Parathyroid adenoma (tissue), 2 donors: ENCODE measurements at regions not wholly inside any gene's neighbourhood (a gene's known extent, or its start where the extent isn't known, plus 50 kb on each side); places are given as distances from the start of the nearest gene placed in this dataset.

Source experiments
- H2AFZ ChIP-seq: fragments of 300-600 bp; sonication (generic); one replicate; pipeline ENCODE4 v1.7.0; 2017; ENCODE audit warnings: antibody characterized with exemption, mild to moderate bottlenecking
- H3K27ac ChIP-seq: fragments of 300-600 bp; sonication (generic); one replicate; pipeline ENCODE4 v1.7.0; 2017
- H3K27me3 ChIP-seq: fragments of 300-600 bp; sonication (generic); one replicate; pipeline ENCODE4 v1.7.0; 2017; ENCODE audit warnings: low read length; ENCODE audit not compliant: control insufficient read depth, insufficient read depth
- H3K36me3 ChIP-seq: fragments of 300-600 bp; sonication (generic); one replicate; pipeline ENCODE4 v1.7.0; 2017; ENCODE audit warnings: low read length; ENCODE audit not compliant: control insufficient read depth, insufficient read depth
- H3K4me1 ChIP-seq: fragments of 300-600 bp; sonication (generic); one replicate; pipeline ENCODE4 v1.7.0; 2017; ENCODE audit warnings: control low read depth
- H3K4me2 ChIP-seq: fragments of 300-600 bp; sonication (generic); one replicate; pipeline ENCODE4 v1.7.0; 2017; ENCODE audit warnings: low read length
- H3K4me3 ChIP-seq: fragments of 300-600 bp; sonication (generic); one replicate; pipeline ENCODE4 v1.7.0; 2017; ENCODE audit warnings: low read depth, low read length
- H3K79me2 ChIP-seq: fragments of 300-600 bp; sonication (generic); one replicate; pipeline ENCODE4 v1.7.0; 2017; ENCODE audit warnings: control low read depth
- H3K9ac ChIP-seq: fragments of 300-600 bp; sonication (generic); one replicate; pipeline ENCODE4 v1.7.0; 2017; ENCODE audit warnings: mild to moderate bottlenecking
- H3K9me3 ChIP-seq: fragments of 300-600 bp; sonication (generic); one replicate; pipeline ENCODE4 v1.7.0; 2017; ENCODE audit warnings: low read length; ENCODE audit not compliant: control insufficient read depth
- TF ChIP-seq, protein P1 (sequence below): fragments of 300-600 bp; sonication (generic); IDR thresholded peaks from one replicate; pipeline ENCODE4 v1.7.0; 2017; ENCODE audit warnings: antibody characterized with exemption, mild to moderate bottlenecking
- donor health status: primary hyperparathyroidism.

- H3K4me3 ChIP-seq, result no peak overlapping the region
- TF ChIP-seq, protein P1, sequence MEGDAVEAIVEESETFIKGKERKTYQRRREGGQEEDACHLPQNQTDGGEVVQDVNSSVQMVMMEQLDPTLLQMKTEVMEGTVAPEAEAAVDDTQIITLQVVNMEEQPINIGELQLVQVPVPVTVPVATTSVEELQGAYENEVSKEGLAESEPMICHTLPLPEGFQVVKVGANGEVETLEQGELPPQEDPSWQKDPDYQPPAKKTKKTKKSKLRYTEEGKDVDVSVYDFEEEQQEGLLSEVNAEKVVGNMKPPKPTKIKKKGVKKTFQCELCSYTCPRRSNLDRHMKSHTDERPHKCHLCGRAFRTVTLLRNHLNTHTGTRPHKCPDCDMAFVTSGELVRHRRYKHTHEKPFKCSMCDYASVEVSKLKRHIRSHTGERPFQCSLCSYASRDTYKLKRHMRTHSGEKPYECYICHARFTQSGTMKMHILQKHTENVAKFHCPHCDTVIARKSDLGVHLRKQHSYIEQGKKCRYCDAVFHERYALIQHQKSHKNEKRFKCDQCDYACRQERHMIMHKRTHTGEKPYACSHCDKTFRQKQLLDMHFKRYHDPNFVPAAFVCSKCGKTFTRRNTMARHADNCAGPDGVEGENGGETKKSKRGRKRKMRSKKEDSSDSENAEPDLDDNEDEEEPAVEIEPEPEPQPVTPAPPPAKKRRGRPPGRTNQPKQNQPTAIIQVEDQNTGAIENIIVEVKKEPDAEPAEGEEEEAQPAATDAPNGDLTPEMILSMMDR, result no peak
- H2AFZ ChIP-seq, result no peak overlapping the region
- no peak overlapping the region for H3K4me2 ChIP-seq
- H3K9me3 ChIP-seq, result no peaks in the 10 kb centered on the region
- no peak overlapping the region for H3K27ac ChIP-seq
- no peaks in the 10 kb centered on the region for H3K36me3 ChIP-seq
- H3K9ac ChIP-seq, result no peak overlapping the region
- no peaks in the 10 kb centered on the region for H3K27me3 ChIP-seq
- H3K4me1 ChIP-seq, result no peaks in the 10 kb centered on the region
- H3K79me2 ChIP-seq, result no peaks in the 10 kb centered on the region
These were observed 236.3 kb upstream of the ZC3H12C start for GRCh38 chr11:109856928-109857327.

DNA sequence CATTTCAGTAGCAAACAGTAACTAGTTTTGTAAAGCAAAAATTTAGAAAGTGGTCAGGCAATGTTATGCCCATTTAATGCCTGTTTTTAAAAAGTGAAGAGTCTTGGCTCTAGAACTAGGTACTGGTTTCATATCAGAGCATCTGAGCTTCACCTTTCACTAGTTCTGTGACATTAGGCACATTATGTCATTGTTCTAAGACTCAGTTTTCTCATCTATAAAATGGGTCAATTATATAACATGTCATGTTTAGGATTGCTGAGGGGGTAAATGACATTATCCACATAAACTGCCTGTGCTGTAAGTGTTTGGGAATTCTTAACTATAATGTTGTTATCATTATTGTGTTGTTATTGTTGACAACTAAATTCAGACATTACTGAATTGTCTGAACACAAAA lies 235.6 kb upstream of the ZC3H12C start:
- no peak overlapping the region for H3K4me3 ChIP-seq
- no peak overlapping the region for H3K27ac ChIP-seq
- no peaks in the 10 kb centered on the region for H3K4me1 ChIP-seq
- no peaks in the 10 kb centered on the region for H3K36me3 ChIP-seq
- no peaks in the 10 kb centered on the region for H3K79me2 ChIP-seq
- no peak overlapping the region for H2AFZ ChIP-seq
- H3K9ac ChIP-seq, result no peak overlapping the region
- no peak overlapping the region for H3K4me2 ChIP-seq
- no peaks in the 10 kb centered on the region for H3K27me3 ChIP-seq
- H3K9me3 ChIP-seq, result no peaks in the 10 kb centered on the region
- TF ChIP-seq, protein P1, result no peak

- no peaks in the 10 kb centered on the region for H3K27me3 ChIP-seq
- no peak overlapping the region for H3K4me3 ChIP-seq
- H3K9me3 ChIP-seq, result no peaks in the 10 kb centered on the region
- H3K9ac ChIP-seq, result no peak overlapping the region
- no peaks in the 10 kb centered on the region for H3K36me3 ChIP-seq
- TF ChIP-seq, protein P1, result no peak
- H3K4me2 ChIP-seq, result no peak overlapping the region
- no peaks in the 10 kb centered on the region for H3K79me2 ChIP-seq
- no peak overlapping the region for H2AFZ ChIP-seq
- H3K27ac ChIP-seq, result no peak overlapping the region
- no peaks in the 10 kb centered on the region for H3K4me1 ChIP-seq
These were observed 235.0 kb upstream of the ZC3H12C start for GRCh38 chr11:109858152-109858551.

- TF ChIP-seq, protein P1, result no peak
- no peaks in the 10 kb centered on the region for H3K27me3 ChIP-seq
- no peak overlapping the region for H2AFZ ChIP-seq
- no peaks in the 10 kb centered on the region for H3K4me1 ChIP-seq
- no peaks in the 10 kb centered on the region for H3K36me3 ChIP-seq
- H3K4me2 ChIP-seq, result no peak overlapping the region
- H3K9me3 ChIP-seq, result no peaks in the 10 kb centered on the region
- no peak overlapping the region for H3K9ac ChIP-seq
- no peak overlapping the region for H3K4me3 ChIP-seq
- H3K79me2 ChIP-seq, result no peaks in the 10 kb centered on the region
- H3K27ac ChIP-seq, result no peak overlapping the region
These were observed 234.0 kb upstream of the ZC3H12C start for GRCh38 chr11:109859045-109859724.

GRCh38 chr11:109862835-109863234 lies 230.4 kb upstream of the ZC3H12C start:
- H3K27me3 ChIP-seq, result no peaks in the 10 kb centered on the region
- no peak overlapping the region for H3K4me2 ChIP-seq
- H3K4me1 ChIP-seq, result no peaks in the 10 kb centered on the region
- H3K36me3 ChIP-seq, result no peaks in the 10 kb centered on the region
- no peak overlapping the region for H3K27ac ChIP-seq
- H3K4me3 ChIP-seq, result no peak overlapping the region
- no peak overlapping the region for H2AFZ ChIP-seq
- H3K9ac ChIP-seq, result no peak overlapping the region
- no peaks in the 10 kb centered on the region for H3K79me2 ChIP-seq
- H3K9me3 ChIP-seq, result no peaks in the 10 kb centered on the region
- TF ChIP-seq, protein P1, result no peak
